ENCODE measurements at regions not wholly inside any gene's neighbourhood (a gene's known extent, or its start where the extent isn't known, plus 50 kb on each side); places are given as distances from the start of the nearest gene placed in this dataset.

- no peak for TF ChIP-seq CTCF (IDR thresholded peaks at IDR 0.05 in 2 of 3, conservative IDR thresholded peaks at IDR 0.05 in 1 of 3; ENCODE audit: borderline replicate concordance in 1 of 3, insufficient read depth in 1 of 3, low read depth in 2 of 3, low read length in 2 of 3)
- Histone ChIP-seq H3K27me3 (ENCODE audit: insufficient read depth, low read length) (peaks cover 24% of the 10 kb centered on the region), H3K36me3 (ENCODE audit: control insufficient read depth in 1 of 2, insufficient read depth in 2 of 2, low read length in 2 of 2) (no peaks in the 10 kb centered on the region), H3K4me3 (replicated peaks in 1 of 2; ENCODE audit: low read depth in 1 of 2, low read length in 2 of 2) (no peak overlapping the region), H3K9me2 (ENCODE audit: insufficient read depth) (no peaks in the 10 kb centered on the region), H3K9me3 (ENCODE audit: control insufficient read depth in 1 of 2, insufficient read depth in 1 of 2, low read depth in 1 of 2, low read length in 2 of 2) (no peaks in the 10 kb centered on the region), H3K4me1 (ENCODE audit: control insufficient read depth in 1 of 2, insufficient read depth in 2 of 2, low read length in 2 of 2) (no peaks in the 10 kb centered on the region), H2AFZ (ENCODE audit: low read depth, low read length, poor library complexity, severe bottlenecking) (no peak overlapping the region), H4K20me1 (ENCODE audit: insufficient read depth) (no peaks in the 10 kb centered on the region), H3K79me2 (ENCODE audit: insufficient read depth, low read length) (no peaks in the 10 kb centered on the region), H3K4me2 (ENCODE audit: low read length) (no peak overlapping the region), H3K9ac (ENCODE audit: low read length) (no peak overlapping the region), H3K27ac (ENCODE audit: low read depth, low read length) (no peak overlapping the region)
- ChIA-PET CTCF (no interaction called here), POLR2A (no interaction called here), RAD21 (ENCODE audit: low non-redundant PET in 1 of 2, low total read pairs in 2 of 2, uncharacterized antibody in 2 of 2, unreplicated experiment in 2 of 2) (no interaction called here)
- ATAC-seq = no peak
- intact Hi-C loops (cut with micrococcal nuclease) = no loop called here
- no peak for DNase-seq (ENCODE audit: low read depth, low spot score)
- no TSS peak for BruUV-seq (replicated peaks)
These were observed 355.1 kb upstream of the MYT1L start for GRCh38 chr2:2686222-2686621.

GRCh38 chr2:2683606-2684224 is 352.6 kb upstream of the MYT1L start:
- H3K9ac ChIP-seq (ENCODE audit: low read length) = no peak overlapping the region
- no peak overlapping the region for H3K4me2 ChIP-seq (ENCODE audit: low read length)
- H4K20me1 ChIP-seq (ENCODE audit: insufficient read depth) = no peaks in the 10 kb centered on the region
- no peak overlapping the region for H3K27ac ChIP-seq (ENCODE audit: low read depth, low read length)
- no peak for ATAC-seq
- H3K9me3 ChIP-seq (ENCODE audit: control insufficient read depth in 1 of 2, insufficient read depth in 1 of 2, low read depth in 1 of 2, low read length in 2 of 2) = no peaks in the 10 kb centered on the region
- DNase-seq (ENCODE audit: low read depth, low spot score) = no peak
- H3K4me3 ChIP-seq (replicated peaks in 1 of 2; ENCODE audit: low read depth in 1 of 2, low read length in 2 of 2) = no peak overlapping the region
- H3K36me3 ChIP-seq (ENCODE audit: control insufficient read depth in 1 of 2, insufficient read depth in 2 of 2, low read length in 2 of 2) = no peaks in the 10 kb centered on the region
- peaks cover 37% of the 10 kb centered on the region for H3K27me3 ChIP-seq (ENCODE audit: insufficient read depth, low read length)
- H3K79me2 ChIP-seq (ENCODE audit: insufficient read depth, low read length) = no peaks in the 10 kb centered on the region
- no peaks in the 10 kb centered on the region for H3K4me1 ChIP-seq (ENCODE audit: control insufficient read depth in 1 of 2, insufficient read depth in 2 of 2, low read length in 2 of 2)
- H3K9me2 ChIP-seq (ENCODE audit: insufficient read depth) = no peaks in the 10 kb centered on the region
- ChIA-PET CTCF (no interaction called here), POLR2A (no interaction called here), RAD21 (ENCODE audit: low non-redundant PET in 1 of 2, low total read pairs in 2 of 2, uncharacterized antibody in 2 of 2, unreplicated experiment in 2 of 2) (no interaction called here)
- intact Hi-C loops (cut with micrococcal nuclease) = no loop called here
- no TSS peak for BruUV-seq (replicated peaks)
- TF ChIP-seq FOSL1 (IDR thresholded peaks at IDR 0.05; ENCODE audit: low read depth) = no peak
- TF ChIP-seq ZFX (IDR thresholded peaks at IDR 0.05) = no peak
- TF ChIP-seq SP1 (IDR thresholded peaks at IDR 0.05; ENCODE audit: low read depth) = no peak
- TF ChIP-seq JUND (IDR thresholded peaks at IDR 0.05) = no peak
- no peak for TF ChIP-seq POLR2A (IDR thresholded peaks at IDR 0.05; ENCODE audit: borderline replicate concordance, extremely low read depth, insufficient read depth, insufficient read length)
- no peak overlapping the region for H2AFZ ChIP-seq (ENCODE audit: low read depth, low read length, poor library complexity, severe bottlenecking)

Measured in HCT116 (cell line).